ENCODE measurements at regions not wholly inside any gene's neighbourhood (a gene's known extent, or its start where the extent isn't known, plus 50 kb on each side); places are given as distances from the start of the nearest gene placed in this dataset.

GRCh38 chr18:43606795-43607194 is 329.5 kb upstream of the SYT4 start:
- ATAC-seq (ENCODE audit: poor library complexity): no peak
- peak; percentile 14 for DNase-seq
- intact Hi-C loops (cut with DNase I): no loop called here

- ATAC-seq (ENCODE audit: poor library complexity) (peak; percentile 65), DNase-seq (no peak)
- intact Hi-C loops (cut with DNase I): loop anchor here (10.0 kb wide), 2 partner anchors 704 to 1594 kb away; no protein-coding TSS in a partner anchor
Measured at GRCh38 chr18:43620936-43621335, 343.6 kb upstream of the SYT4 start.

DNA sequence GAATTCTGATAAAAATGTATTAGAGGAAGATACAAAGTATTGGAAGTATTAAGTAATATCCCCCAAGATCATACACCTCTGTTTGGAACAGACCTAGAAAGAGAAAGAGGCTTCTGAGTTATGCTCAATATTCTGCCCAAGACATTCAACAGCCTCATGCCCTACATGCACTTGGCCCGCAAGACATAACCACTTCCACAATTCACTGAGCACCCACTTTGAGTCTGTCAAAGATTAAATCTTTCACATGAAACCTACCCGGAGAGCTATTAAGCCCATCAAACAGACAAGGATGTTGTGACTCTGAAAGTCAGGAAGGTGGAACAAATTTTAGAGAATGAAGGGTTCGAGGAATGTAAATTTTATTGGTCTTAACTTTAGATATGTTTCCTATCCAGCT is 344.7 kb upstream of the SYT4 start:
- ATAC-seq (ENCODE audit: poor library complexity) (no peak), DNase-seq (no peak)
- intact Hi-C loops (cut with DNase I): loop anchor here (10.0 kb wide), 2 partner anchors 703 to 1593 kb away; no protein-coding TSS in a partner anchor

- DNase-seq (no peak), ATAC-seq (ENCODE audit: poor library complexity) (no peak)
- intact Hi-C loops (cut with DNase I): loop anchor here (10.0 kb wide), 2 partner anchors 699 to 1589 kb away; no protein-coding TSS in a partner anchor
Measured at GRCh38 chr18:43625582-43625981, 348.3 kb upstream of the SYT4 start.

- ATAC-seq (ENCODE audit: poor library complexity): no peak
- DNase-seq: no peak
- intact Hi-C loops (cut with DNase I): loop anchor here (10.0 kb wide), 2 partner anchors 697 to 1587 kb away; no protein-coding TSS in a partner anchor
Measured at GRCh38 chr18:43627848-43628530, 350.7 kb upstream of the SYT4 start.

GRCh38 chr18:43634994-43635393 is 357.7 kb upstream of the SYT4 start:
- intact Hi-C loops (cut with DNase I): no loop called here
- DNase-seq (no peak), ATAC-seq (ENCODE audit: poor library complexity) (no peak)

DNA sequence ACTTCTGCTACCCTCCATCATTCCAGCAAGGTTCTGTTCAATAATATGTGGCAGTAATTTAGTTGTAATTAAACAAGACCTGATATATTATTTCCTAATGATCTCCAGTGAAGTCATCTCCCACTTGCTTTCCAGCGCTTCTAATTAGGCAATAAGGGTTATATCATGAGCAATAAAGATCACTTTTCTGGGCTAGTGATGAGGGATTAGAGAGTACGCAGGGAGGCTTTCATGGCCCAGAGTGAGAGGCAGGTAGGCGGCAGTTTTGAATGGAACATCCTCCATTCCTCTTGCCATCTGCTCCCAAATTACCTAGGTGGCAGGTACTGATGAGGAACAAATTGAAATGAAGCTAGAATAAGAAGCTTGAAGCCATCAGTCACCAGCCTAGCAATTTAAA is 358.1 kb upstream of the SYT4 start:
- ATAC-seq (ENCODE audit: poor library complexity): no peak
- no peak for DNase-seq
- intact Hi-C loops (cut with DNase I): no loop called here

- ATAC-seq (ENCODE audit: poor library complexity) (no peak), DNase-seq (no peak)
- intact Hi-C loops (cut with DNase I): no loop called here
Measured at GRCh38 chr18:43642727-43643330, 365.5 kb upstream of the SYT4 start.

DNA sequence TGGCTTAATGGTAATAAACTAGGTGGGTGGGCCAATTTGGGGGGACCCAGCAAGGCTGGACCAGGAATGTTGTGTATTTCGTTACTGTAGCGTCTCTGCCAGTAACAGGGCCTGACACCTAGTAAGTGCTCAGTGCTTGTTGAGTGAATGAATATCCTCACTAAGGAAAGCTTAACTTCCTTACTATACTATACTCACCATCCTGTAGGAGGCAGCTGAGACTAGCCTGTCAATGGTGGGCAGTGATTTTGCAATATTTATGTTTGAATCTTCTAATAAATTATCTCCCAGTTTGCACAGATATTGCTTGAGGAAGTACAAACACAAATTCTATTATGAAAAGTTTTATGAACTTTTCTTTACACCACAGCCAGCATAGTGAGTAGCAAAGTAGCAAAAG is 370.7 kb upstream of the SYT4 start:
- intact Hi-C loops (cut with DNase I): no loop called here
- no peak for ATAC-seq (ENCODE audit: poor library complexity)
- no peak for DNase-seq

- ATAC-seq (ENCODE audit: poor library complexity) (no peak), DNase-seq (no peak)
- intact Hi-C loops (cut with DNase I): no loop called here
Measured at GRCh38 chr18:43649649-43650357, 372.5 kb upstream of the SYT4 start.

- no peak for ATAC-seq (ENCODE audit: poor library complexity)
- no peak for DNase-seq
- intact Hi-C loops (cut with DNase I): no loop called here
Measured at GRCh38 chr18:43650426-43650825, 373.1 kb upstream of the SYT4 start.

GRCh38 chr18:43651057-43651456 is 373.8 kb upstream of the SYT4 start:
- intact Hi-C loops (cut with DNase I): no loop called here
- ATAC-seq (ENCODE audit: poor library complexity): no peak
- no peak for DNase-seq

GRCh38 chr18:43656547-43656946 is 379.3 kb upstream of the SYT4 start:
- DNase-seq (no peak), ATAC-seq (ENCODE audit: poor library complexity) (no peak)
- intact Hi-C loops (cut with DNase I): no loop called here

DNA sequence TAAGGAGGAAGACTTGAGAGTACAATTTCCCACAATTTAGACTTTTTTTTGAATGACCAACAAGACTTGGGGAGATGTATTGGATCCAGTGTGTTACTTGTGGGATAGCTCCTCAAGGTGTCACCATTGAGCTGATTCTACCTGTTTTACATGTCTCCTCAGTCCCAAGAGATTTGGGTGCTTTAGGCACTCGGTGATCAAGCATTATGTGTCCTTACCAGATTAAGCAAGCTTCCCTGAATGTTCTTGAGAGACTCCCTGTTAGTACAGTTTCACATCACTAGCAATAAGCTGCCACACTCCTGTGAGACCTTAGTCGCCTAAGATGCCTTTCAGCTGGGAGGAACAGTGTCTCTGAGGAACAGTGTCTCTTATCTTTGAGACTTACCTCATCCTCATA is 384.3 kb upstream of the SYT4 start:
- intact Hi-C loops (cut with DNase I): no loop called here
- DNase-seq: no peak
- ATAC-seq (ENCODE audit: poor library complexity): peak; percentile 84

DNA sequence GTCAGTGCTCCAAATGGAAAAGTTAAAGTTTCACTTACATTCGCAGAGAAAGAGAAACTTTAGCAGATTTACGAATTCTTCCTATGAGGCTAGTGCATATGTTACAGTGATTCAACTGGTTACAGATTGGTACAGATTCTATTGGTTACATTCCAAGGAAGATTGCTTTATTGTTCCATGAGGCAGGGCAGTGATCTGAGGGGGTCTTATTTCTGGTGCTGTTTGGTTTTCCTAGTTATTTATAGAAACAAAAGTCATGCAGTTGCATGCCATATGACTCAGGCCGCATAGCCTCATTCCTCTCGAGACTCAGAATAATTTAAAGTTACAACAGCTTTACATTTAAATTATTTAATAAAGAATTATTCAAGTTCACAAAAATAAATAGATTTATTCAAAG is 385.4 kb upstream of the SYT4 start:
- intact Hi-C loops (cut with DNase I): no loop called here
- no peak for ATAC-seq (ENCODE audit: poor library complexity)
- DNase-seq: no peak

DNA sequence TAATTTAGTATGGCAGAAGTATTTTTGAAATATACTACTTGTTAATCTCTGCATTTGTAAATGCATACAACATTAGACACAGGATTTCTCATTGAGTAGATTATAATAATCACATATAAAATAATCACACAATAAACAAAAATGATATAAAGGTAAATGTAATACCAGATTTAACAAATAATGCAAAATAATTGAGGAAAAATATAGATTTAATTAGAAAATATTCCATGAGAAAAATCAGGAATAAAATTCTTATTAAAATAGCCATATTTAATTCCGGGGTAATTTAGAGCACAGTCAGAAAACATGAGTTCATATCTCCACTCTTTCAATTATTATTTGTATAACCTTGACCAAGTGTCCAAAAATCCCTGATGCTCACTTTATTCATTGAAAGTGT is 385.9 kb upstream of the SYT4 start:
- DNase-seq (no peak), ATAC-seq (ENCODE audit: poor library complexity) (no peak)
- intact Hi-C loops (cut with DNase I): no loop called here

GRCh38 chr18:43664487-43665008 is 387.3 kb upstream of the SYT4 start:
- intact Hi-C loops (cut with DNase I): no loop called here
- ATAC-seq (ENCODE audit: poor library complexity) (no peak), DNase-seq (no peak)

DNA sequence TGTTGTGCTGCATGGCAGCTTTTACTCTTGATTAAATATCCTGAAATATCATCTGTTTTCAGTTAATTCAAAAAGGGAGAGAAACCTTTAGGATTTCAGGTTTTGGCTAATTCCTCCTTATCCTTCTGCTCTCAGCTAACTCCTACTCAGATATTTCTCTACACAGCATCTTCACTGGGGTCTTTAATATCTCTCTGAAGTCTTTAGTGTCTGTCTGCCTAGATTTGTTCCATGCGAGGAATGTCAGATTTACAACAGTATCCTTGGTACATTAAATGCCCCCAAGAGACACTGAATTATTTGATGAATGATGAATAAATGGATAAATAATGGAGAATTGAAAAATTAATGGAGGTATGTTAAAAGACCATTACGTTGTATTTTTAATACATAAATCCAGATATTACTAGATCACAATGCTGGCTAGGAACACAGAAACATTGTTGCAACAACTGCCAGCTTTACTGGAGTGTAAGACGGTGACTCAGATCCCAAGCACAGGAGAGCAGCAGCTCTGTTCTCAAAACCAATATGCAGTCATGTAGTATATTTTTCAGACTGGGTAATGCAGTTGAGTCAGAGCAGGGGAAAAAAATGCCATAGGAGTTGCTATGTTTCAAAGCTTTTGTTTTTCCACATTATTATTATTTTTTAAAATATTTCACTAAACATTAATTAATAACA is 388.0 kb upstream of the SYT4 start:
- intact Hi-C loops (cut with DNase I): no loop called here
- DNase-seq: no peak
- no peak for ATAC-seq (ENCODE audit: poor library complexity)

- intact Hi-C loops (cut with DNase I): no loop called here
- DNase-seq (no peak), ATAC-seq (ENCODE audit: poor library complexity) (no peak)
Measured at GRCh38 chr18:43668866-43669265, 391.6 kb upstream of the SYT4 start.

All from Right ventricle myocardium superior (tissue), 1 donor.